ENCODE measurements at regions not wholly inside any gene's neighbourhood (a gene's known extent, or its start where the extent isn't known, plus 50 kb on each side); places are given as distances from the start of the nearest gene placed in this dataset.
"Not testable (repeated sequence)": the region's sequence is repeated elsewhere in the genome, so short reads cannot be mapped to it uniquely, and the experiment has no call there.

GRCh38 chr10:59047180-59047579 is 129.3 kb upstream of the PHYHIPL start:
- Mint-ChIP-seq H3K4me1 (no peaks in the 10 kb centered on the region), H3K4me3 (no peak overlapping the region), H3K27ac (no peak overlapping the region), H3K27me3 (no peaks in the 10 kb centered on the region), H3K9me3 (peaks cover 0 to 15% (median 4%) of the 10 kb centered on the region in 8 donors), H3K36me3 (no peaks in the 10 kb centered on the region)
- no peaks in the 10 kb centered on the region for H3K9me3 ChIP-seq (ENCODE audit: control insufficient read depth in 1 of 2, low read length in 2 of 2)
- H3K36me3 ChIP-seq (ENCODE audit: insufficient read depth, low read length): no peaks in the 10 kb centered on the region
- H3K27ac ChIP-seq (ENCODE audit: low read depth, low read length): no peak overlapping the region
- no peaks in the 10 kb centered on the region for H3K27me3 ChIP-seq (ENCODE audit: insufficient read depth, low read length)
- intact Hi-C loops (cut with micrococcal nuclease): no loop called here
- CTCF ChIA-PET (ENCODE audit: partially characterized antibody): no interaction called here
- POLR2A ChIA-PET (ENCODE audit: partially characterized antibody): no interaction called here
- H3K4me1 ChIP-seq (ENCODE audit: insufficient read depth, low read length): no peaks in the 10 kb centered on the region
- no peak for DNase-seq
- no peak overlapping the region for H3K4me3 ChIP-seq (ENCODE audit: low read length in 2 of 2)

- ChIA-PET POLR2A (ENCODE audit: partially characterized antibody) (no interaction called here), CTCF (ENCODE audit: partially characterized antibody) (no interaction called here)
- Histone ChIP-seq H3K4me1 (ENCODE audit: insufficient read depth, low read length) (no peaks in the 10 kb centered on the region), H3K27me3 (ENCODE audit: insufficient read depth, low read length) (no peaks in the 10 kb centered on the region), H3K27ac (ENCODE audit: low read depth, low read length) (no peak overlapping the region), H3K4me3 (ENCODE audit: low read length in 2 of 2) (no peak overlapping the region), H3K9me3 (ENCODE audit: control insufficient read depth in 1 of 2, low read length in 2 of 2) (no peaks in the 10 kb centered on the region), H3K36me3 (ENCODE audit: insufficient read depth, low read length) (no peaks in the 10 kb centered on the region)
- Mint-ChIP-seq H3K36me3 (no peaks in the 10 kb centered on the region), H3K4me3 (no peak overlapping the region), H3K27me3 (no peaks in the 10 kb centered on the region), H3K27ac (no peak overlapping the region), H3K4me1 (no peaks in the 10 kb centered on the region), H3K9me3 (peaks cover 0 to 15% (median 4%) of the 10 kb centered on the region in 8 donors)
- intact Hi-C loops (cut with micrococcal nuclease): no loop called here
- DNase-seq: no peak
These were observed 128.4 kb upstream of the PHYHIPL start for GRCh38 chr10:59047957-59048618.

GRCh38 chr10:59053502-59053901 is 122.9 kb upstream of the PHYHIPL start:
- H3K36me3 Mint-ChIP-seq; intact Hi-C loops (cut with micrococcal nuclease); H3K27ac ChIP-seq (ENCODE audit: low read depth, low read length); H3K27ac Mint-ChIP-seq; POLR2A ChIA-PET (ENCODE audit: partially characterized antibody); H3K9me3 ChIP-seq (ENCODE audit: control insufficient read depth in 1 of 2, low read length in 2 of 2); CTCF ChIA-PET (ENCODE audit: partially characterized antibody); DNase-seq; H3K27me3 ChIP-seq (ENCODE audit: insufficient read depth, low read length); H3K4me3 Mint-ChIP-seq; H3K4me1 Mint-ChIP-seq; H3K4me1 ChIP-seq (ENCODE audit: insufficient read depth, low read length); H3K27me3 Mint-ChIP-seq; H3K4me3 ChIP-seq (ENCODE audit: low read length in 2 of 2); H3K36me3 ChIP-seq (ENCODE audit: insufficient read depth, low read length): not testable (repeated sequence)
- H3K9me3 Mint-ChIP-seq: peaks cover 0 to 14% (median 8%) of the 10 kb centered on the region in 8 donors

- Histone ChIP-seq H3K9me3 (ENCODE audit: control insufficient read depth in 1 of 2, low read length in 2 of 2) (no peaks in the 10 kb centered on the region), H3K4me1 (ENCODE audit: insufficient read depth, low read length) (no peaks in the 10 kb centered on the region), H3K4me3 (ENCODE audit: low read length in 2 of 2) (no peak overlapping the region), H3K36me3 (ENCODE audit: insufficient read depth, low read length) (no peaks in the 10 kb centered on the region), H3K27me3 (ENCODE audit: insufficient read depth, low read length) (no peaks in the 10 kb centered on the region), H3K27ac (ENCODE audit: low read depth, low read length) (no peak overlapping the region)
- Mint-ChIP-seq H3K4me3 (no peak overlapping the region), H3K27me3 (no peaks in the 10 kb centered on the region), H3K9me3 (peaks cover 0 to 12% (median 8%) of the 10 kb centered on the region in 8 donors), H3K4me1 (no peaks in the 10 kb centered on the region), H3K27ac (no peak overlapping the region), H3K36me3 (no peaks in the 10 kb centered on the region)
- no peak for DNase-seq
- ChIA-PET POLR2A (ENCODE audit: partially characterized antibody) (no interaction called here), CTCF (ENCODE audit: partially characterized antibody) (no interaction called here)
- intact Hi-C loops (cut with micrococcal nuclease): no loop called here
These were observed 121.4 kb upstream of the PHYHIPL start for GRCh38 chr10:59055045-59055444.

GRCh38 chr10:59057345-59057744 is 119.1 kb upstream of the PHYHIPL start:
- CTCF ChIA-PET (ENCODE audit: partially characterized antibody): no interaction called here
- Mint-ChIP-seq H3K36me3 (no peaks in the 10 kb centered on the region), H3K27me3 (peaks cover 0 to 2% of the 10 kb centered on the region in 2 donors), H3K4me1 (no peaks in the 10 kb centered on the region), H3K9me3 (peaks cover 0 to 11% (median 4%) of the 10 kb centered on the region in 8 donors), H3K27ac (no peak overlapping the region), H3K4me3 (no peak overlapping the region)
- no peaks in the 10 kb centered on the region for H3K4me1 ChIP-seq (ENCODE audit: insufficient read depth, low read length)
- intact Hi-C loops (cut with micrococcal nuclease): no loop called here
- no peak overlapping the region for H3K27ac ChIP-seq (ENCODE audit: low read depth, low read length)
- no peaks in the 10 kb centered on the region for H3K36me3 ChIP-seq (ENCODE audit: insufficient read depth, low read length)
- POLR2A ChIA-PET (ENCODE audit: partially characterized antibody): no interaction called here
- DNase-seq: no peak
- no peaks in the 10 kb centered on the region for H3K9me3 ChIP-seq (ENCODE audit: control insufficient read depth in 1 of 2, low read length in 2 of 2)
- no peak overlapping the region for H3K4me3 ChIP-seq (ENCODE audit: low read length in 2 of 2)
- no peaks in the 10 kb centered on the region for H3K27me3 ChIP-seq (ENCODE audit: insufficient read depth, low read length)

GRCh38 chr10:59060852-59061251 is 115.6 kb upstream of the PHYHIPL start:
- Histone ChIP-seq H3K4me3 (ENCODE audit: low read length in 2 of 2) (no peak overlapping the region), H3K27ac (ENCODE audit: low read depth, low read length) (no peak overlapping the region), H3K36me3 (ENCODE audit: insufficient read depth, low read length) (no peaks in the 10 kb centered on the region), H3K9me3 (ENCODE audit: control insufficient read depth in 1 of 2, low read length in 2 of 2) (no peaks in the 10 kb centered on the region), H3K4me1 (ENCODE audit: insufficient read depth, low read length) (no peaks in the 10 kb centered on the region), H3K27me3 (ENCODE audit: insufficient read depth, low read length) (no peaks in the 10 kb centered on the region)
- DNase-seq: no peak
- ChIA-PET POLR2A (ENCODE audit: partially characterized antibody) (no interaction called here), CTCF (ENCODE audit: partially characterized antibody) (no interaction called here)
- Mint-ChIP-seq H3K36me3 (no peaks in the 10 kb centered on the region), H3K27ac (no peak overlapping the region), H3K4me1 (no peaks in the 10 kb centered on the region), H3K4me3 (no peak overlapping the region), H3K27me3 (peaks cover 0 to 2% of the 10 kb centered on the region in 2 donors), H3K9me3 (peaks cover 0 to 5% (median under 1%) of the 10 kb centered on the region in 8 donors)
- intact Hi-C loops (cut with micrococcal nuclease): no loop called here

- Histone ChIP-seq H3K9me3 (ENCODE audit: control insufficient read depth in 1 of 2, low read length in 2 of 2) (no peaks in the 10 kb centered on the region), H3K4me3 (ENCODE audit: low read length in 2 of 2) (no peak overlapping the region), H3K4me1 (ENCODE audit: insufficient read depth, low read length) (no peaks in the 10 kb centered on the region), H3K27ac (ENCODE audit: low read depth, low read length) (no peak overlapping the region), H3K36me3 (ENCODE audit: insufficient read depth, low read length) (no peaks in the 10 kb centered on the region), H3K27me3 (ENCODE audit: insufficient read depth, low read length) (no peaks in the 10 kb centered on the region)
- H3K4me3 Mint-ChIP-seq: no peak overlapping the region
- DNase-seq: no peak
- intact Hi-C loops (cut with micrococcal nuclease): no loop called here
- H3K4me1 Mint-ChIP-seq: no peaks in the 10 kb centered on the region
- H3K27ac Mint-ChIP-seq: no peak overlapping the region
- H3K36me3 Mint-ChIP-seq: no peaks in the 10 kb centered on the region
- ChIA-PET CTCF (ENCODE audit: partially characterized antibody) (no interaction called here), POLR2A (ENCODE audit: partially characterized antibody) (no interaction called here)
- H3K9me3 Mint-ChIP-seq: peaks cover 0 to 5% (median 2%) of the 10 kb centered on the region in 8 donors
- peaks cover 0 to 2% of the 10 kb centered on the region in 2 donors for H3K27me3 Mint-ChIP-seq
These were observed 113.0 kb upstream of the PHYHIPL start for GRCh38 chr10:59063491-59063890.
